ENCODE measurements at regions not wholly inside any gene's neighbourhood (a gene's known extent, or its start where the extent isn't known, plus 50 kb on each side); places are given as distances from the start of the nearest gene placed in this dataset.

DNA sequence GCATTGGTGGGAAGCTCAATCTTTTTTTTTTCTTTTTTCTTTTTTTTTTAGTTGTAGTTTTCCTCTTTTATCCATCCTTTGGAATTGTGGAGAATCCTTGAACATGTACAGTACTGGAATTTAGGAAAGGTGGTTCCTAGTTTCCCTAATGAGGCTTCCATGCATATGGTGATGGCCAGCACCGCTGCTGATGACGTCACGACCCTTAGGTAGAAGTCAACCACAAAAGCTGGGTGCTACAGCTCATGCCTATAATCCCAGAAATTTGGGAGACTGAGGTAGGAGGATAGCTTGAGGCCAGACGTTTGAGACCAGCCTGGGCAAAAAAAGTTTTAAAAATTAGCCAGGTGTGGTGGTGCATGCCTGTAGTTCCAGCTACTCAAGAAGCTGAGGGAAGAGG lies 79.3 kb upstream of the SOX4 start:
- TF ChIP-seq, protein P1, sequence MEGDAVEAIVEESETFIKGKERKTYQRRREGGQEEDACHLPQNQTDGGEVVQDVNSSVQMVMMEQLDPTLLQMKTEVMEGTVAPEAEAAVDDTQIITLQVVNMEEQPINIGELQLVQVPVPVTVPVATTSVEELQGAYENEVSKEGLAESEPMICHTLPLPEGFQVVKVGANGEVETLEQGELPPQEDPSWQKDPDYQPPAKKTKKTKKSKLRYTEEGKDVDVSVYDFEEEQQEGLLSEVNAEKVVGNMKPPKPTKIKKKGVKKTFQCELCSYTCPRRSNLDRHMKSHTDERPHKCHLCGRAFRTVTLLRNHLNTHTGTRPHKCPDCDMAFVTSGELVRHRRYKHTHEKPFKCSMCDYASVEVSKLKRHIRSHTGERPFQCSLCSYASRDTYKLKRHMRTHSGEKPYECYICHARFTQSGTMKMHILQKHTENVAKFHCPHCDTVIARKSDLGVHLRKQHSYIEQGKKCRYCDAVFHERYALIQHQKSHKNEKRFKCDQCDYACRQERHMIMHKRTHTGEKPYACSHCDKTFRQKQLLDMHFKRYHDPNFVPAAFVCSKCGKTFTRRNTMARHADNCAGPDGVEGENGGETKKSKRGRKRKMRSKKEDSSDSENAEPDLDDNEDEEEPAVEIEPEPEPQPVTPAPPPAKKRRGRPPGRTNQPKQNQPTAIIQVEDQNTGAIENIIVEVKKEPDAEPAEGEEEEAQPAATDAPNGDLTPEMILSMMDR (IDR thresholded peaks at IDR 0.05; ENCODE audit: low read depth, low read length, missing control alignments), result no peak
- DNase-seq (ENCODE audit: low read depth), result no peak

DNA sequence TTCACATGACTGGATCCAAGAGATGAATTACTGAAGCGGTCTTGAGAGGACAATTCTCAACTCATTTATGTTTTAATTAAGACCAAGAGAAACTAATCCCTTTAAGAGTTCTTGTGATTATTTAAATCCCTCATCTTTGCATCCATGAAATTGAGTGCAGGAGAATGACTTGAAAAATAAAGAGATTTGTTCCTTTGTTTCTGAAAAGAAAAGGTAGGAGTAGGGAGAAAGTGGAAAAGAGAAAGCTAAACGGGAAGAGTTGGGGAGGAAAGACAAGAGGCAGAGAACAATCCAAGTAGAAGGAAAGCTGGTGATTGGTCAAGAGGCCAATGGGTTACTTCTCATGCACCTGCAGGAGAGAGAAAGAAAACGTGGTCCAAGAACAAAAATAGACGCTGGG lies 75.2 kb upstream of the SOX4 start:
- no peak overlapping the region for H3K4me3 ChIP-seq (ENCODE audit: low read depth, low read length)
- DNase-seq (ENCODE audit: low read depth), result no peak
- TF ChIP-seq, protein P1 (IDR thresholded peaks at IDR 0.05; ENCODE audit: low read depth, low read length, missing control alignments), result no peak

More for the DNA sequence above, 79.3 kb upstream of the SOX4 start:
- no peak overlapping the region for H3K4me3 ChIP-seq (ENCODE audit: low read depth, low read length)

DNA sequence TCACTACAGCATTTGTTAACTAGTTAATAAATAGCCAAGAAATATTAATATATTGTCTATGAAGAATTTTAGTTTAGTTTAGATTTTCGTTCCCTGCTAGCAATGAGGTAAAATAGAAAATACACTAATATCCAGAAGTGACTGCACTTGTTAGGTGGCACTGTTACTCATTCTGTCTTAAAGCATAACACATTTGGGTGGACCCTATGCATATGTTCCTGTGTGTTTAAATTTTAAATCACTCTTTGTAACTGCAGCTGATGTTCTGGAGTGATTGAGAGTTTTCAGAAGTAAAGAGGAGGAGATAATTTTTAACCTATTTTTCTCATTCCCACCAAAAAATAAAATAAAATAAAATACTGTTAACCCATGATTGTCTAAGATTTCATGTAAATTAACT lies 73.9 kb upstream of the SOX4 start:
- DNase-seq (ENCODE audit: low read depth), result no peak
- no peak overlapping the region for H3K4me3 ChIP-seq (ENCODE audit: low read depth, low read length)
- TF ChIP-seq, protein P1 (IDR thresholded peaks at IDR 0.05; ENCODE audit: low read depth, low read length, missing control alignments), result no peak

DNA sequence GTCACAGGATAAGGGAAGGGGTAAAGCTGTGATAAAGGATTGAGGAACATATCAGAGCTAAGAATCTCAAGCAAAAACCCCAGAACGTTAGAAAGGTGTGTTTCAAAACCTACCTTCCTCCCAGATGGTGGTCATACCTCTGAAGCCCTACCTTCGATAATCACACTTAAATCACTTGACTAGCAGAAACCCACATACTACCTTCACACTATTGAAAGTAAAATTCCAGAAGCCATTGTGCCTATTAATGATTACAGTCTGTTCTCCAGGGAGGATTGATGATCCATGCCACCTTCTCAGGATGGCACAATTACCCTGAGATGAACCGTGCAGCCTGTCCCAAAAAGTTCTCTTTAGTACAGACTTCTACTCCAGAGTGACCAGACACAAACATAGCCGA lies 72.3 kb upstream of the SOX4 start:
- no peak overlapping the region for H3K4me3 ChIP-seq (ENCODE audit: low read depth, low read length)
- TF ChIP-seq, protein P1 (IDR thresholded peaks at IDR 0.05; ENCODE audit: low read depth, low read length, missing control alignments), result no peak
- no peak for DNase-seq (ENCODE audit: low read depth)

DNA sequence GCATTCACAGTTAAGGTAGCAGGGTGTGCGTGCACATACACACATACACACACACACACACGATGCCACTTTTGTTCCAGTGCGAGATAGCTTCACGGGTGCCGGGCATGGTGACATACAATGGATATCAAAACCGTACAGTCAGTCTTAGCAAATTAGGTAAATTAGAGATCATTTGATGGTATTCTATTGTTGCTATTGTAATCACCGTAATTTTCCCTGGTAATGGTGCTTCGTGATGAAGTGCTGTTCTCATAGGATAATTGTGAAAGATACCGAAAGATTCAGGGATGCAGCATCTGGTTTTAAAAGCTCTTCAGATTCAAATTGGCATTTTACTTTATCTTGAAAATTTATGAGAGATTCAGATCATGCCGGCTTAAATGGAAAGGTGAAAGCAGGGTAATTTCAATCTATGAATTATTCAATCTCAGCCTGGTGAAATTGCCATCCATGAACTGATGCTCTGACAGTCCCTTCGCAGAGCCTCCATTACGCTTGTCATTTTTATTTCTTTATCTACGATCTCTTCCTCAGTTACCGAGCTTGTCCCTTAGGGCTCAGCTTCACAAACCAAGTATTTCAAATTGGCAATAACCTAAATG lies 71.3 kb upstream of the SOX4 start:
- H3K4me3 ChIP-seq (ENCODE audit: low read depth, low read length), result no peak overlapping the region
- no peak for DNase-seq (ENCODE audit: low read depth)
- TF ChIP-seq, protein P1 (IDR thresholded peaks at IDR 0.05; ENCODE audit: low read depth, low read length, missing control alignments), result no peak

DNA sequence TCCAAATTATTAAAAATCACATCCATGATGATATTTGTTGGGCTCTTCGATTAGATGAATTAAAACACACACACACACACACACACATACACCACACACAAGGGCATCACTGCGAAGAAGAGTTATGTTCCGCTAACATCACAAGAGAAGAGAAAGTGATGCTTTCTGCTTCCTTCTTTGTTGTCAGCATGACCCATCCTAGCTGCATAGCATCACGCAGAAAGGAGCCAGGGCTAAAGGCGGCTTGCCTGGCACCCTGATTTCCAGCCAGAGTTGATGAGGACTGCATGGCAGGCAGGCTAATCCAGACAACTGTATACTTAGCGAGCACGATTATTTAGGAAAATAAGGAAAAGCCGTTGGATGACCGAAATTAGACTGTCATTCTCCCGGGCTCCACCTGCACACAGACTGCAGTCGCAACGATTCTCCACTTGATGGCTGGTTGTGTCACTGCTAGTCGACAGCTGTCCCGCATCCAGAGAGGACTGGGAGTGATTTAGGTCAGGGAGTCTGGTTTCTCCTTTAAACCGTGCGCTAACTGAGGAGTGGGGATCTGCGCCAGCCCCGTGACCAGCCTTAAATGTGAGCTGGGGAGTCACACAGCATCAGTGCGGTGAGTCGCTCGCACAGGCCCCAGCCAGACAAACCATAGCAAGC lies 70.6 kb upstream of the SOX4 start:
- H3K4me3 ChIP-seq (ENCODE audit: low read depth, low read length), result no peak overlapping the region
- no peak for DNase-seq (ENCODE audit: low read depth)
- TF ChIP-seq, protein P1 (IDR thresholded peaks at IDR 0.05; ENCODE audit: low read depth, low read length, missing control alignments), result peak; percentile 7

DNA sequence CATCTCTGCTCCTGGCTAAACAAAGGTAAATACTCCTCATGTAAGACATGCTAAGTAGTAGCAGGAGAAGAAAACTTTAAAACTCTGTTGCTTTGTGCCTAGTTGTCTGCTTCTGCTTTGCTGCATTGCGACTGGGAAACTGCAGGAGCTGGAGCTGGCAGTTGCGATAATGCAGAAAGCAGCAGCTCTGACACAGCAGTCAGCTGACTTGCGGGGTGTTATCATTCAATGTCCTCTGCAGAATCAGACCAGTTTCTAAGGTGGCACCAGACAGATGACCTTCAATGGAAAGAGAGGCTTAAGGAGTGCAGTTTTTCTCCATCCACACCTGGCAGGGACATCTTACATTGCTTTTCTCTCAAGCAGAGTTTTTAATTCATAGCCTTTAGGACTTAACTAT lies 69.9 kb upstream of the SOX4 start:
- H3K4me3 ChIP-seq (ENCODE audit: low read depth, low read length), result no peak overlapping the region
- TF ChIP-seq, protein P1 (IDR thresholded peaks at IDR 0.05; ENCODE audit: low read depth, low read length, missing control alignments), result no peak
- no peak for DNase-seq (ENCODE audit: low read depth)
